Kidney (tissue), 13 donors: ENCODE measurements at regions not wholly inside any gene's neighbourhood (a gene's known extent, or its start where the extent isn't known, plus 50 kb on each side); places are given as distances from the start of the nearest gene placed in this dataset.

Experiments used
- DNase-seq, 5 donors: peaks; one replicate each; pipeline ENCODE4 v3.0.0-alpha.2; 2013 to 2020
- FAIRE-seq: peaks from 2 replicates; lab custom pipeline; 2012; peaks lifted over from hg19 to GRCh38; lab: Jason Lieb, UNC
- H3K27ac ChIP-seq, 2 donors: one replicate each; pipeline ENCODE4 v1.7.0; 2013; ENCODE audit warnings: low read depth in 2 of 2, low read length in 2 of 2, inconsistent platforms in 1 of 2
- H3K27me3 ChIP-seq: one replicate; pipeline ENCODE4 v1.7.1; 2013; ENCODE audit warnings: low read length, inconsistent platforms; ENCODE audit not compliant: control insufficient read depth, insufficient read depth
- H3K36me3 ChIP-seq, 3 donors: one replicate each; pipeline versions ENCODE4 v1.7.0 to v1.7.1; 2013; ENCODE audit warnings: low read length in 3 of 3, control low read depth in 1 of 3, inconsistent platforms in 1 of 3; ENCODE audit not compliant: insufficient read depth in 3 of 3, control insufficient read depth in 2 of 3
- H3K4me1 ChIP-seq, 3 donors: one replicate each; pipeline versions ENCODE4 v1.7.0 to v1.7.1; 2013; ENCODE audit warnings: low read length in 3 of 3, inconsistent platforms in 1 of 3, low read depth in 1 of 3; ENCODE audit not compliant: control insufficient read depth in 2 of 3, insufficient read depth in 2 of 3
- H3K4me3 ChIP-seq, 3 donors: one replicate each; pipeline versions ENCODE4 v1.7.0 to v1.8.1; 2013; ENCODE audit warnings: low read length in 3 of 3, control low read depth in 1 of 3, inconsistent platforms in 1 of 3
- H3K9ac ChIP-seq, 3 donors: one replicate each; pipeline versions ENCODE4 v1.7.0 to v1.7.1; 2013; ENCODE audit warnings: low read length in 3 of 3, control low read depth in 1 of 3, inconsistent platforms in 1 of 3
- H3K9me3 ChIP-seq, 3 donors: one replicate each; pipeline versions ENCODE4 v1.7.0 to v1.7.1; 2013; ENCODE audit warnings: low read length in 3 of 3, control low read depth in 1 of 3, inconsistent platforms in 1 of 3; ENCODE audit not compliant: control insufficient read depth in 2 of 3, insufficient read depth in 1 of 3
- CTCF ChIP-seq: IDR thresholded peaks from 3 replicates; pipeline ENCODE4 v1.5.1; 2012; ENCODE audit warnings: mild to moderate bottlenecking, moderate library complexity, borderline replicate concordance; ENCODE audit not compliant: insufficient read depth; ENCODE audit errors: extremely low read depth
- intact Hi-C: fragments of 100-400 bp; cut with DNase I; formaldehyde crosslinking; loops from one replicate; pipeline ENCODE4 v1.11.1; 2022
- donor health status: control.
- donor health status: control.
- donor health status: control.
- donor health status: control.
- donor health status: control.
- donor health status: DM: yes; HTN: yes; CAD: no.
- donor health status: Normal renal cell carcinoma (clear cell type).

- no peak for FAIRE-seq
- intact Hi-C loops, result no loop called here
- Histone ChIP-seq H3K4me1 (no peaks in the 10 kb centered on the region), H3K9me3 (no peaks in the 10 kb centered on the region), H3K27ac (no peak overlapping the region), H3K27me3 (no peaks in the 10 kb centered on the region), H3K9ac (no peak overlapping the region), H3K4me3 (no peak overlapping the region), H3K36me3 (no peaks in the 10 kb centered on the region)
- no peak for DNase-seq
- no peak for TF ChIP-seq CTCF
These were observed 942.9 kb downstream of the CDH18 start for GRCh38 chr5:19044931-19045695.

- intact Hi-C loops, result no loop called here
- Histone ChIP-seq H3K9ac (no peak overlapping the region), H3K4me3 (no peak overlapping the region), H3K36me3 (no peaks in the 10 kb centered on the region), H3K4me1 (no peaks in the 10 kb centered on the region), H3K27me3 (no peaks in the 10 kb centered on the region), H3K27ac (no peak overlapping the region), H3K9me3 (peaks cover 0 to 2% (median 0%) of the 10 kb centered on the region in 3 donors)
- FAIRE-seq (no peak), DNase-seq (no peak)
- TF ChIP-seq CTCF, result no peak
These were observed 940.7 kb downstream of the CDH18 start for GRCh38 chr5:19047277-19047676.

GRCh38 chr5:19048726-19049125 is 939.3 kb downstream of the CDH18 start:
- DNase-seq, result no peak
- Histone ChIP-seq H3K4me1 (no peaks in the 10 kb centered on the region), H3K9me3 (peaks cover 0 to 2% (median 0%) of the 10 kb centered on the region in 3 donors), H3K27me3 (no peaks in the 10 kb centered on the region), H3K36me3 (no peaks in the 10 kb centered on the region), H3K4me3 (no peak overlapping the region), H3K27ac (no peak overlapping the region), H3K9ac (no peak overlapping the region)
- FAIRE-seq, result no peak
- no peak for TF ChIP-seq CTCF
- intact Hi-C loops, result no loop called here
